HUES64 (cell line): ENCODE measurements at regions not wholly inside any gene's neighbourhood (a gene's known extent, or its start where the extent isn't known, plus 50 kb on each side); places are given as distances from the start of the nearest gene placed in this dataset.
A peak's percentile ranks its signal among the peaks of the same experiment; 100 is the strongest.

Experiments used
- H3K27ac ChIP-seq: 2 replicates; pipeline ENCODE4 v1.7.0; 2013; ENCODE audit warnings: low read depth, low read length, inconsistent platforms
- H3K27me3 ChIP-seq: 2 replicates; pipeline ENCODE4 v1.6.1; 2013; ENCODE audit warnings: mild to moderate bottlenecking, low read length; ENCODE audit not compliant: insufficient read depth
- H3K36me3 ChIP-seq: 2 replicates; pipeline ENCODE4 v1.6.1; 2013; ENCODE audit warnings: mild to moderate bottlenecking, low read length; ENCODE audit not compliant: insufficient read depth
- H3K4me1 ChIP-seq: 2 replicates; pipeline ENCODE4 v1.6.1; 2013; ENCODE audit warnings: mild to moderate bottlenecking, low read length, moderate library complexity; ENCODE audit not compliant: insufficient read depth
- H3K4me3 ChIP-seq: 2 replicates; pipeline ENCODE4 v1.5.1; 2013; ENCODE audit warnings: mild to moderate bottlenecking, low read length, moderate library complexity
- H3K9ac ChIP-seq: 2 replicates; pipeline ENCODE4 v1.6.1; 2013; ENCODE audit warnings: mild to moderate bottlenecking, low read depth, low read length
- H3K9me3 ChIP-seq: 2 replicates; pipeline ENCODE4 v1.6.1; 2013; ENCODE audit warnings: low read depth, low read length; ENCODE audit not compliant: insufficient read depth
- WGBS: fragments of 150-250, 120-280 bp; methylation state at CpG from one replicate; pipeline ENCODE4 v1.1.7; 2013; ENCODE audit warnings: missing lambda C conversion rate; 5-methylcytosine and 5-hydroxymethylcytosine counted together

DNA sequence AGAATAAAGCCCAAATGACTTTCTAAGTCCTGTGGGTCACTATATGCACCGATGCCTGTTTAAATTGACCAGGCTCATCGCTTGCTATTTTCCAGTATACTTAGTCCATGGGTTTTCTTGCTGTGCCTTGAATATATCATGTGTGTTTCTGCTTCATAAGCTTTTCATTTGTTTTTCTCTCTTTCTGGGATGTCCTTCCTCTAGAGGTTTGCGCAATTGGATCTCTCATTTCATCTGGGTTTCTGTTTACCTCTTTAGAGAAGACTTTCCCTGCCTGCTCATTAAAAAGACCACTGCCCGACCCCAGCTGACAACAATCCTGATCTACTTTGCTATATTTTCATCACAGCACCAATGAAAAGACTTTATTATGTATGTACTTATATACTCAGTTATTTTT, 150.9 kb upstream of the CYRIA start:
- Histone ChIP-seq H3K27ac (no peak overlapping the region), H3K27me3 (no peaks in the 10 kb centered on the region), H3K4me1 (no peaks in the 10 kb centered on the region), H3K9me3 (no peaks in the 10 kb centered on the region), H3K9ac (no peak overlapping the region), H3K36me3 (no peaks in the 10 kb centered on the region), H3K4me3 (no peak overlapping the region)
- 98% methylated on average over 4 of the region's 4 CpGs for WGBS

DNA sequence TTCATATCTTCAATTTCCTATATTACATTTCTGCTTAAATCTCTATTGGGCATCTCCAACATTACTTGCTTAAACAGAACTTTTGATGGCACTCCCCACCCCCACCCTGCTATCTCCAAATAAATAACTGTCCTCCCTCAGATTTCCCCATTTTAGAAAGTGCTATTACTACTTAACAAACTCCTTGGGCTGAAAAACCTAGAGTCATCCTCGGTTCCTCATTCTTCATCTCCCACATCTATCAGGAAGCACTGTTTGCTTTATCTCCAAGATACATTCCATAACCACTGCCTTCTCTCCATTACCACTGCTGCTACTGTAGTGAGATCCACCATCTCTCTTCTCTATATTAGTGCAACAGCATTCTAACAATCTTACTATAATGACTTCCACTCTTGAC, 150.4 kb upstream of the CYRIA start:
- Histone ChIP-seq H3K27me3 (no peaks in the 10 kb centered on the region), H3K4me1 (no peaks in the 10 kb centered on the region), H3K9ac (no peak overlapping the region), H3K27ac (no peak overlapping the region), H3K9me3 (no peaks in the 10 kb centered on the region), H3K4me3 (no peak overlapping the region), H3K36me3 (no peaks in the 10 kb centered on the region)
- WGBS: 91% methylated on average over 1 of the region's 1 CpG

DNA sequence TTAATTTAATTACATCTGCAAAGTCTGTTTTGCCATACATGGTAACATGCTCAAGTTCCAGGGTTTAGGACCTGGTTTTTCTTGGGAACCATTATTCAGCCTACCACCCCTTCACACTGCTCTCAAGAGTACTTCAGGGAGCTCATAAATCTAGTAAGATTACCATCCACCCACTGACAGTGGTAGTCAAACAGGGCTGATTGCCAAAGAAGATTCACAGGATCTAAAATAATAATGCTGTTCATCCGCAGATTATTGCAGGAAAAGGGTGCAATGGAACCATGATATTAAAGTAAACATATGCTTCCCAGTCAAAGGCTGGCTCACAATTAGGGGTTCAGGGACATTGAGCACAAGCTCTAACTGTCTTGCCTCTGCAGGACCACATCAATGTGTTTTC, 148.0 kb upstream of the CYRIA start:
- Histone ChIP-seq H3K4me1 (no peaks in the 10 kb centered on the region), H3K36me3 (no peaks in the 10 kb centered on the region), H3K9me3 (no peaks in the 10 kb centered on the region), H3K9ac (no peak overlapping the region), H3K27me3 (no peaks in the 10 kb centered on the region), H3K27ac (no peak overlapping the region), H3K4me3 (no peak overlapping the region)
- 85% methylated on average over 1 of the region's 1 CpG for WGBS

DNA sequence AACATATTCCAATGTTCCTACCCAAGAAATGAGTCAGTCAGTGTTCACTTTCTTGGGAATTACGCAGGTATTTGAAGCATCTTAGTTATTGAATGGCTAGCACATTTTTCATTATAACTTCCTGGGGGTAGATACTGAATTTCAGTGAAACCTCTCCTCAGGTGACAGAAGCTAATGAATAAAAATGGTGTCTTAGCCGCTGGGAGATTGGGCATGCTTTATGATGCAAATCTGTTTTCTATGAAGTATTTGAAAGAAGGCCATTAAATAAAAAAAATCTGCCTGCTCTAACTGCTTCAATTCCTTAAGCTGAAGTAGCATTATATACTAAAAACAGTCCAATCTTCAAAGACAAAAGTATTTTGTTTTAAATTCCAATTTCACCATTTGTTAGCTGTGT, 132.8 kb upstream of the CYRIA start:
- no peak overlapping the region for H3K4me3 ChIP-seq
- peak overlapping the region; percentile 49; the same call in 1 of the 2 replicates for H3K27ac ChIP-seq
- no peaks in the 10 kb centered on the region for H3K9me3 ChIP-seq
- no peak overlapping the region for H3K9ac ChIP-seq
- 72% methylated on average over 2 of the region's 2 CpGs for WGBS
- no peaks in the 10 kb centered on the region for H3K27me3 ChIP-seq
- H3K4me1 ChIP-seq: peaks cover 18% of the 10 kb centered on the region
- no peaks in the 10 kb centered on the region for H3K36me3 ChIP-seq

DNA sequence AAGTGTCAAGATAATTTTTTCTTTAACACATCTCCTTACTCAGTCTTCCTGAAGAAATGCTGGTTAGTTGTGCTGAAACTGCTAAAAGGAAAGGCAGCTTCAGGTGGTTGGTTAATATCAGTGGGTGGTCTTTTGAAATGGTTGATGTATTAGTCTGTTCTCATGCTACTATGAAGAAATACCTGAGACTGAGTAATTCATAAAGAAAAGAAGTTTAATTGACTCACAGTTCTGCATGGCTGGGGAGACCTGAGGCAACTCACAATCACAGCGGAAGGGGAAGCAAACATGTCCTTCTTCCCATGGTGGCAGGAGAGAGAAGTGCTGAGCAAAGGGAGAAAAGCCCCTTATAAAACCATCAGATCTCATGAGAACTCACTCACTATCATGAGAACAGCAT, 125.9 kb upstream of the CYRIA start:
- Histone ChIP-seq H3K27me3 (no peaks in the 10 kb centered on the region), H3K9me3 (no peaks in the 10 kb centered on the region), H3K4me1 (no peaks in the 10 kb centered on the region), H3K27ac (no peak overlapping the region), H3K36me3 (no peaks in the 10 kb centered on the region), H3K4me3 (no peak overlapping the region), H3K9ac (no peak overlapping the region)
- 100% methylated on average over 1 of the region's 1 CpG for WGBS

DNA sequence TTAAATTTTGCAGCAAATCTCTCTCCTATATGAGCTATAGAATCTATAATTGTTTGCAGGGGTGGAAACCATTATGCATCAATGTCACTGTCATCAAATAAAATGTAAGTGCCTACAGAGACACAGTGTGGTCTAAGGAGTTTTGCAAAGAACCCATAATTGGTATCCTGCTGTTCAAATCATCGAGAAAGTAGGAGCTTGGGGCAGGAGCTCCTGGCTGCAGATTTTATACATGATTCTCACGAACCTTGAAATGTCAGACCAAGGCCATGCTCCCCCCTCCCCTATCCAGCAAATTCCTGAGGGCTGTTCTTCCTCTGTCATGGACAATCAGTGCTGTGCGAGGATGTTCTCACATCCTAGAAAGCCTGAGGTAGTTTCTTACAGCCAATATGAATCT, 119.5 kb upstream of the CYRIA start:
- H3K4me1 ChIP-seq: no peaks in the 10 kb centered on the region
- H3K27me3 ChIP-seq: no peaks in the 10 kb centered on the region
- no peaks in the 10 kb centered on the region for H3K36me3 ChIP-seq
- H3K9ac ChIP-seq: no peak overlapping the region
- H3K27ac ChIP-seq: no peak overlapping the region
- H3K9me3 ChIP-seq: 0 out of 2 replicates have a peak, but pooled peaks cover 5% of the 10 kb centered on the region
- WGBS: 82% methylated on average over 3 of the region's 3 CpGs
- H3K4me3 ChIP-seq: no peak overlapping the region

DNA sequence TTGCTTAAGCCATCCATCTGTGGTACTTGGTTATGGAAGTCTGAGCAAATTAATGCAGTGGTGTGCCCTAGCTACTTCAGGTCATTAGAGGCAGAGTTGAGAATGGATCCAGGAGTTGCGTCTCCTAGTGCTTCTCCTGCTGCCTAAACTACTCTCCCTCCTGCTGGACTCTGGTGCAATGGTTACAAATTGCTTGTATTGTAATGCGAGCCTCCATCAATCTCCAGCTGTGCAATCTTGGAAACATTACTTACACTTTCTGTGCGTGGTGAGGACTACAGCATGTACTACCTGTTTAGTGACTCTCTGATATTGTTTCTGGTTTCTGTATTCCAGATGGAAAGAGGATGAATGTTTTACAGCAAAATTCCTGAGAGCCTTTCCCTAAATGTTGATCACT, 119.0 kb upstream of the CYRIA start:
- H3K4me3 ChIP-seq: no peak overlapping the region
- no peak overlapping the region for H3K9ac ChIP-seq
- H3K9me3 ChIP-seq: 0 out of 2 replicates have a peak, but pooled peaks cover 10% of the 10 kb centered on the region
- WGBS: 81% methylated on average over 3 of the region's 3 CpGs
- no peaks in the 10 kb centered on the region for H3K4me1 ChIP-seq
- no peaks in the 10 kb centered on the region for H3K36me3 ChIP-seq
- no peak overlapping the region for H3K27ac ChIP-seq
- no peaks in the 10 kb centered on the region for H3K27me3 ChIP-seq

DNA sequence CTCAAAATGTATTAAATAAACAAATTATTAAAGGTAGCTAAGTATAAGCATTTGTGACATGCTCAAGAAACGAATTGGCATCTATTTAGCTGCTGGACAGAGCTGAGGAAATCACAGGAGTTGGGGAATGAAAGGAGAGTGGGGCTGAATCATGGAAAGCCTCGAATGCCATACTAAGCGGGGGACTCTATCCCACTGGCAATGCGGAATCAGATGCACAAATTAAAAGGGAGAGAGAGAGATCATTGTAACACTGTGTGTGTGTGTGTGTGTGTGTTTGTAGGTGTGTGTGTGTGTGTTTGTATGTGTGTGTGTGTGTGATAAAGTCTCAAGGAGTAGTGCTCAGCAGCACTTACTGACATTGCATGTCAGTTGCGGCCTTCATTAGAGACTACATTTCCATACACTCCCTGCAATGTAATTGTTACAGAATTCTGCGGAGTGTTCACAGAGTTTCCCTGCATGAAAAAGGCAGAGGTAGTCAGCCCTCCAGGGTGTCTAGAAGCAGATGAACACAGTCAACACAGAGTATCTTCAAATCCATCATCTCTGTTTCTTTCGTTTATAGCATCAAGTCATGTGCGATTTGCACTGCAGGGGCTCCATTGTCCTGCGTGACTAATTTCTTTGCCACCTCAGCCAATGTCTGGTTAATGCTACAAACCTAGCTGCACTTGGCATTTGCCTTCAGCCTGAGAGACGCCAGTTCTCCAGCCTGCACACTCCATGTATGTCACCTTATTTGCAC, 111.7 kb upstream of the CYRIA start:
- no peak overlapping the region for H3K27ac ChIP-seq
- H3K9ac ChIP-seq: no peak overlapping the region
- H3K27me3 ChIP-seq: no peaks in the 10 kb centered on the region
- H3K36me3 ChIP-seq: no peaks in the 10 kb centered on the region
- peaks cover 14% of the 10 kb centered on the region; the same call in 1 of the 2 replicates for H3K4me1 ChIP-seq
- H3K4me3 ChIP-seq: no peak overlapping the region
- 85% methylated on average over 10 of the region's 10 CpGs for WGBS
- 0 out of 2 replicates have a peak, but pooled peaks cover 10% of the 10 kb centered on the region for H3K9me3 ChIP-seq

DNA sequence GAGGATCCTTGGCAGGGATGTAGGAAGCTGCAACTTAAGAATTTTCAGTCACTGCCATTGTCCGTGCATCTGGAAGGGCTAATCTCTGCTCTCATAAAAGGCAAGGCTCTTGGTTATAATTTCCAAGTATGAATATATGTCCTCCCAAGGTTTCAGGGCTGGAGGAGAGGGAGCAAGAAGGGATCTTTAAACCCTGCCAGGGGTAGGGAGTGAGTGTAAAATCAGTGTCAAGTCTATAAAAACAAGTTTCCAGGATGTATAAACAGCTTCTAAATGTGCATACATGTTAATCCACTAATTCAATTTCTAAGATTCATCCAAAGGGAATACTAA, 110.2 kb upstream of the CYRIA start:
- WGBS: 95% methylated on average over 1 of the region's 1 CpG
- H3K4me1 ChIP-seq: peaks cover 14% of the 10 kb centered on the region; the same call in 1 of the 2 replicates
- H3K9me3 ChIP-seq: 0 out of 2 replicates have a peak, but pooled peaks cover 10% of the 10 kb centered on the region
- H3K27ac ChIP-seq: no peak overlapping the region
- H3K4me3 ChIP-seq: no peak overlapping the region
- H3K9ac ChIP-seq: no peak overlapping the region
- no peaks in the 10 kb centered on the region for H3K27me3 ChIP-seq
- H3K36me3 ChIP-seq: no peaks in the 10 kb centered on the region

DNA sequence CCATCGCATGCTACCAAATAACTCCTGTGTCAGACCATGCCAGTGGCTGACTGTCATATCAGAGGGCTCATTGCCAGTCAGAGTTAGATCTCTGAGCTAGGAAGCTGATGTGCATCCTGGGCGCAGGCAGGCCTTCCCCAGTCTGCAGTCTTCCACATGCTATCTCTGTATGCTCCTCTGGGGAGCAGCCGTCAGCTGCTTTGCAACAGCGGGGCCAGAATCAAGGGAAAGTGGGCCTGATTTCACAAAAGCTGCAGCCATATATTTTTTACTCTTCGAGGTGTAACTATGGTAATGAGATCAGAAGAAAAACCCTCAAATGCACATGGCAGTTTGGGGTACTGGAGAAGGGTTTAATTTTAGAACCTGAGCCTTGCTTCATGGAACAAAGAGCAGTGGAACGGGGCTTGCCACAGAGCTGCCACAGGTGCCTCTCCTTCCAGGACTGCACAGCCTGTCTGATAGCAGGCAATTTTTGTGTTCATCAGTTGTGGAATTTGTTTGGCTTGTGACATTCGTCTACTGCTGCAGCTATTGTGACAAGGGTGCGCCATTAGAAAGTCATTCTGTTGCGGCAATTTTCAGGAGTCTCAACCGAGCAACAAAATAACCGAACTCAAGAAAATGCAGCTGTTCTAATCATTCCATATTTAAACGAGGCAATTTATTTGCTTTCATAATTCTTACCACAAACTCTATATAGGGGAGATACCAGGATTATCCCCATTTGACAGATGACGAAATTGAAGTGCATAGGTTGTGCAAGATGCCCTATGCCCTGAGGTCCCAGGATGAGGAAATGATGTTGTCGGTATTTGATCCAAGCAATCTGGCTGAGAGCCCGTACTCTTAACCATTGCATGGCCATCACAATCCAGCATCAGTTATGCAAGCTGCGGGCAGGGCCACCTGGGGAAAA, 109.6 kb upstream of the CYRIA start:
- H3K9ac ChIP-seq: no peak overlapping the region
- 0 out of 2 replicates have a peak, but pooled peaks cover 5% of the 10 kb centered on the region for H3K9me3 ChIP-seq
- H3K4me3 ChIP-seq: no peak overlapping the region
- WGBS: 83% methylated on average over 16 of the region's 16 CpGs
- peaks cover 14% of the 10 kb centered on the region; the same call in 1 of the 2 replicates for H3K4me1 ChIP-seq
- H3K36me3 ChIP-seq: no peaks in the 10 kb centered on the region
- no peak overlapping the region for H3K27ac ChIP-seq
- no peaks in the 10 kb centered on the region for H3K27me3 ChIP-seq

DNA sequence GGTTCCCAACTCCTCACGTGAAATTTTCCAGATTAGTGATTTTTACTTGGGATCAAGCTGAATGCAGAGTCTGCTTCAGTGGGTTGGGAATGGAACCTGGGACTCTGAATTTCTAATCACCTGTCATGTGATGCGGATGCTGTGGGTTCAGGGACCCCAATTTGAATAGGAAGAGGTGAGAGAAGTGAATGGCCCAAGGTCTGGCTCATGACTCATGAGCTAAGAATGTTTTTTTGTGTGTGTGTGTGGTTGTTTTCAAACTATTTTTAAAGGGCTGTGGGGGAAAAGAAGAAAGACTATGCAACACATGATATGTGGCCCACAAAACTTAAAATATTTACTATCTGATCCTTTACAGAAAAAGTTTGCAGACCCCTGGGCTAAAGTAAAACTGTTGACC, 108.5 kb upstream of the CYRIA start:
- Histone ChIP-seq H3K27ac (0 out of 2 replicates have a peak overlapping the region, but pooled peaks have one; percentile 3), H3K9me3 (no peaks in the 10 kb centered on the region), H3K4me3 (no peak overlapping the region), H3K4me1 (peaks cover 14% of the 10 kb centered on the region; the same call in 1 of the 2 replicates), H3K9ac (no peak overlapping the region), H3K27me3 (no peaks in the 10 kb centered on the region), H3K36me3 (no peaks in the 10 kb centered on the region)
- 91% methylated on average over 2 of the region's 2 CpGs for WGBS
